Brain pericyte (primary cell): ENCODE measurements at regions not wholly inside any gene's neighbourhood (a gene's known extent, or its start where the extent isn't known, plus 50 kb on each side); places are given as distances from the start of the nearest gene placed in this dataset.
"Not testable (repeated sequence)": the region's sequence is repeated elsewhere in the genome, so short reads cannot be mapped to it uniquely, and the experiment has no call there.

Experiments used
- DNase-seq: peaks from one replicate; pipeline ENCODE4 v3.0.0-alpha.2; 2012; ENCODE audit warnings: low read depth, low spot score

- no peak for DNase-seq
Measured at GRCh38 chr14:58752771-58753201, 115.0 kb downstream of the DACT1 start.

- no peak for DNase-seq
Measured at GRCh38 chr14:58755031-58755925, 117.5 kb downstream of the DACT1 start.

- no peak for DNase-seq
Measured at GRCh38 chr14:58760121-58760520, 122.4 kb downstream of the DACT1 start.

GRCh38 chr14:58762629-58763028 lies 124.9 kb downstream of the DACT1 start:
- no peak for DNase-seq

GRCh38 chr14:58763210-58763609 lies 125.4 kb downstream of the DACT1 start:
- DNase-seq, result no peak

GRCh38 chr14:58765418-58765831 lies 127.7 kb downstream of the DACT1 start:
- no peak for DNase-seq

- DNase-seq, result no peak
Measured at GRCh38 chr14:58765843-58766242, 128.1 kb downstream of the DACT1 start.

GRCh38 chr14:58769011-58769643 lies 131.4 kb downstream of the DACT1 start:
- no peak for DNase-seq

- no peak for DNase-seq
Measured at GRCh38 chr14:58769771-58770170, 132.0 kb downstream of the DACT1 start.

GRCh38 chr14:58770491-58770982 lies 132.8 kb downstream of the DACT1 start:
- DNase-seq, result no peak

- no peak for DNase-seq
Measured at GRCh38 chr14:58771016-58771415, 133.3 kb downstream of the DACT1 start.

GRCh38 chr14:58772116-58772515 lies 134.4 kb downstream of the DACT1 start:
- no peak for DNase-seq

- DNase-seq, result no peak
Measured at GRCh38 chr14:58772794-58773620, 135.2 kb downstream of the DACT1 start.

GRCh38 chr14:58774531-58774930 lies 136.8 kb downstream of the DACT1 start:
- no peak for DNase-seq

- not testable (repeated sequence) for DNase-seq
Measured at GRCh38 chr14:58775130-58775529, 137.4 kb downstream of the DACT1 start.

GRCh38 chr14:58776516-58776915 lies 138.8 kb downstream of the DACT1 start:
- no peak for DNase-seq

- peak; percentile 95 for DNase-seq
Measured at GRCh38 chr14:58777541-58777979, 139.8 kb downstream of the DACT1 start.

- DNase-seq, result no peak
Measured at GRCh38 chr14:58778202-58778601, 140.4 kb downstream of the DACT1 start.

GRCh38 chr14:58779376-58779775 lies 141.6 kb downstream of the DACT1 start:
- DNase-seq, result no peak

- DNase-seq, result no peak
Measured at GRCh38 chr14:58780185-58780584, 142.4 kb downstream of the DACT1 start.

- DNase-seq, result no peak
Measured at GRCh38 chr14:58780605-58781004, 142.8 kb downstream of the DACT1 start.

- DNase-seq, result no peak
Measured at GRCh38 chr14:58782011-58782410, 144.2 kb downstream of the DACT1 start.
